HG03139 (cell line): ENCODE measurements at regions not wholly inside any gene's neighbourhood (a gene's known extent, or its start where the extent isn't known, plus 50 kb on each side); places are given as distances from the start of the nearest gene placed in this dataset.

ENCODE experiments used
- ATAC-seq: cut with Tn5 transposase; IDR thresholded peaks from one replicate; pipeline ENCODE4 v1.9.1; 2021; ENCODE audit not compliant: unreplicated experiment

DNA sequence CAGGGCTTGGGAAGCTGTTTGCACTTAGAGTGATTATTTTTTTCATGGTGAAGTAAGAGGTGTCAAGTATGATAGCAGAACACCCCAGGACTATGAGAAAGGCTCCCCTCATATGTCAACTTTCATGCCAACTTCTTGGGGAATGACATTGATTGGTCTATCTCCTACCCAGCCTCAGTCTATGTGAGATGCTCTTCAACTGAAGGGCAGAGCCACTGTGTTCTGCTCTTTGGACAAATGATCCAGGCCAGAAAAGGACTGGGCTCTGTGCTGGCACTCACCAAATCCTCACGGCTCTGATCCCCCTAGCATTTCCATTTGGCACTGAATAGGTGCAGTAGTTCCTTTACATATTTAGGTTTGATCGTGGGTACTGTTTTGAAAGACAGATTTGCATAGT is 151.1 kb downstream of the DMRT2 start:
- no peak for ATAC-seq

DNA sequence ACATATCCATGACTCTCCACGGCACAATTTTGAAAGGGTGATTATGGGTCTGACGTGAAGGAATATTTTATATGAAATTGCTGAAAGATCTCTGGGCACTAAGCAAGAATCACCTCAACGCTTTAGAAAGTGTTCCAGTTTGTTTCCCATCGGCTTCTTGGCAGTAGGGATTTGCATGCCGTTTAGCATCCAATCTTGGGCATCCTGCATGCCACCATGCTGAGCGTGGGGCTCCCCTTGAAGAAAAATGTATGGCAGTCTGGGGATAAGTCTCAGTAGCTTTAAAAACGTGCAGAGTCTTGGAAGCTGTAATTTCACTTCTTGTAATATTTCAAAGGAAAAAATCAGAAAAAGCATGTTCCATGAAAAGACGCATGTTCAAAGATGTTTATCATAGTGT is 151.7 kb downstream of the DMRT2 start:
- ATAC-seq = no peak

- no peak for ATAC-seq
Observed at GRCh38 chr9:1202512-1203280, 152.5 kb downstream of the DMRT2 start.

- no peak for ATAC-seq
Observed at GRCh38 chr9:1207686-1208085, 157.5 kb downstream of the DMRT2 start.

- no peak for ATAC-seq
Observed at GRCh38 chr9:1208157-1208556, 158.0 kb downstream of the DMRT2 start.

- no peak for ATAC-seq
Observed at GRCh38 chr9:1210954-1211353, 160.8 kb downstream of the DMRT2 start.

DNA sequence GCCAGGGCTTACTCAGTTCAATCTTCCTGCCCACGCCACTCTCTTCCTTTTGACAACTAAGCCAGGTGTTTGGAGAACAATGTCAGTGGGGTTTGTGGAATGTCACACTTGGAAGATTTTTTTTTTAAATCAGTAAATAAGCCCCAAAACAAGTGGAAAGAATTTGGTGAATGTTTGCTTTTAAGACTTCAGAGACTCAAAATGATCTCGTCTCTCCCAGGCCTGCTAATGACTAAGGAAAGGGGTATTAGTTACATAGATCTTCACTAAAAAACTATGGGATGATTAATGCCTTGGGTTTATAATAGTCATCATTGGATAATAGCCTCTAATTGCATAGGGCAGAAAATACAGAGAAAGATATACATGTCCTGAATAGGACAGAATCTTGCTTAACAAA is 166.4 kb downstream of the DMRT2 start:
- no peak for ATAC-seq

DNA sequence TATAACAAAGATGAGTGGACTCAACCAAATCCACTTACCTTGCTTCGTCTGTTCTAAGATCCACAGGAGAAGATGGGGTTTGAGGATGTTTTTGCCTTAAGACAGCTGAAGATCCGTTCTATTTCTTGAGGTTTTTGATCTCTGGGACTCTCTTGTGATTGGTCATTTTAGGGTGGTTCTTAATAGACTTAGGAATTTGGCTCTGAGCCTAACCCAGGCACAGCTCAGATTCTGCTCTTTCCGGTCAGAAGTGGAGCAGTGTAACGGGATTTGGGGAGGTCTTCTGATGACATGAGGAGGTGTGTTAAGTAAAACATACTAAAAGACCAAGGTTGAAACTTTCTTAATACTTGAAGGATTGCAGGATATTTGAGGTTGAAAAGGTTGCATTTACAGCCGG is 166.9 kb downstream of the DMRT2 start:
- no peak for ATAC-seq

DNA sequence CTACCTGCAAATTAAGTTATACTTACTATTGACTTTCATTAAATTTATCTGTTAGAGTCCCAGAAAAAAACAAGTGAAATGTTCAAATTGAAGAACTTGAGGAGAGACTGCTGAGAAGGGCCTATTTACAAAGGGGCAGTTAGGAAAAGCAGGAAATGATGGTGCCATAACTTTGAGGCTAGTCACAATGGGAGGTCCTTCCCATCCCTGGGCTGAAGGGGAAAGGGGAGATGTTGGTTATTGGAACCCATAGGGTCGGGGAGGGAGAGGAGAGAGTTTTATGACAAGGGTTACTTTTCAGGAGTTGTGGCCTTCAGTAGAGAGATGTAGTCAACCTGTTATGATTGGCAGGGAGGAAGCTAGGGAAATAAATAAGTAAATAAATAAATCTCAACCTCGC is 169.1 kb downstream of the DMRT2 start:
- no peak for ATAC-seq

- ATAC-seq = no peak
Observed at GRCh38 chr9:1221298-1221697, 171.1 kb downstream of the DMRT2 start.

DNA sequence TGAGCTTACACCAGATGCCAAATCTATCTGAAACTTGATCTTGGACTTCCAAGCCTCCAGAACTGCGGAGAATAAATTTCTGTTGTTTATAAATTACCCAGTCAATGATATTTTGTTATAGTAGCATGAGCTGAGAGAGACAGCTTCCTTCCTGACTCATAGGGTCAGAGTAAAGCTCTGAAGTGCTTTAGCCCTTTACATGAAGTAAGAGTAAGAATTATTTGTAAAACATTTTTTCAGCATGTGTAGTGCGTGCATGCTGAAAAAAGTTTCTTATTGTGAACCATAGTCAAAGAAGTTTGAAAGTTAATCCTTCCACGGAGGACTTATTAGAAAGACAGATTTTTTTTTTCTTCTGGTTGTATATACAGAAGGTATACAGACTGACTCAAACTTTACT is 172.4 kb downstream of the DMRT2 start:
- no peak for ATAC-seq

DNA sequence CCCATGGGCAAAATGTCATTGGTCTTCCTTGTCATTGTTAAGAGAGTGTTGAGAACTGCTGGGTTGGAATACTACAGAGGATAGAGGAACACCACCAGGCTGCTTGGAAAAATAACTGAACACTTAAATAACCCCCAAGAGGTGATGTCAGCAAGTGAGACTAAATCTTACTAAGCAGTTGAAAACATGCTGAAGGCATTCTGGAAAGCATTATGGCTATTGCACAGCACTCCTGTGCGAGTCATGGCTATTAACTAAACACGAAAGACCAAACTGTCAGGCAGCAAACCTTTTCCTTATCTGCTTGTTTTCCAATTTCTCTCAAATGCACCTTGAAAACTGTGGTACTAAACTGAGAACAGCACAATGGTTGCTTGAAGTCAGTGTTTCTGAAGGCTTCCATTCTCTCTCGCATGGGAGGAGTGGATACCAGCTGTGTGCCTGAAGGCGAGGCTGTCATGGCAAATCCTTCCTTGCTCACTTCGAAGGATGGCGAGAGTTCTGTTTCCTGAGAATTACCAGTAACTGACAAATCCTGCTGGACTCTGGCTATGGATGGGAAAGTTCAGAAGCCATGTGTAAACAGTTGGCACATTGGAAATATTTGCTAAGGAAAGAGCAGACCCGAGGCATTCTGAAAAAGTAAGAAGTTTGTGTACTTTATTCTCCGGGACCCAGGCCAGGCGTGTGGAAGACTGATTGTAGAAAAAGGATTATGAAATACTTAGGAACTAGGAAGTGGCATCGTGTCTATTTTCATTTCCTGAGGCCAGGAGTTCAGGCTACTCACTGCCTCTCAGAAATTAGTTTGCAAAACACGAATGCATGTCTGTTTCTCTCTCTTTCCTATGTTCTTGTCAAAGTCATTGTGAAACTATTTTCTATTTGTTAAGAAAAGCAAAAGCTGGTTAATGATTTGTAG is 182.1 kb downstream of the DMRT2 start:
- no peak for ATAC-seq

- ATAC-seq = no peak
Observed at GRCh38 chr9:1233568-1233967, 183.4 kb downstream of the DMRT2 start.

DNA sequence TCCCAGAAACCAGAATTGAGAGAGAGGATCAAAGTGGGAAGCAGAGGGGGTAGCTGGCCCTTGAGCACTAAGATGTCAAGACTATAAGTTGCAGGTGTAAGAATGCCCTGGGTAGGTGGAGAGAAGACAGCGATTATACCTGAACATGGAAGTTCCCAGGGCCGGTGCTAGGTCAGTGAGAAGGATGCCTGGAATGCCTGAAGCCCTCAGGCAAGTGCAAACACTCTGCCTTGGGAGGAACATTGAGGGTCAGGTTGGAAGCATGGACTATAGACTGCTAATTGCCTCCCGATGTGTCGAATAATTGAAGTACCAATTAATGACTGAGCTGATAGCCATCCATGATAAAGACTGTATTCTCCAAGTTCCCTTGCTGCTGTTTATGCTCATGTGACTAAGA is 185.5 kb downstream of the DMRT2 start:
- no peak for ATAC-seq

GRCh38 chr9:1236061-1236460 is 185.9 kb downstream of the DMRT2 start:
- no peak for ATAC-seq

GRCh38 chr9:1238407-1238806 is 188.2 kb downstream of the DMRT2 start:
- ATAC-seq = no peak

GRCh38 chr9:1248743-1249142 is 198.6 kb downstream of the DMRT2 start:
- no peak for ATAC-seq

DNA sequence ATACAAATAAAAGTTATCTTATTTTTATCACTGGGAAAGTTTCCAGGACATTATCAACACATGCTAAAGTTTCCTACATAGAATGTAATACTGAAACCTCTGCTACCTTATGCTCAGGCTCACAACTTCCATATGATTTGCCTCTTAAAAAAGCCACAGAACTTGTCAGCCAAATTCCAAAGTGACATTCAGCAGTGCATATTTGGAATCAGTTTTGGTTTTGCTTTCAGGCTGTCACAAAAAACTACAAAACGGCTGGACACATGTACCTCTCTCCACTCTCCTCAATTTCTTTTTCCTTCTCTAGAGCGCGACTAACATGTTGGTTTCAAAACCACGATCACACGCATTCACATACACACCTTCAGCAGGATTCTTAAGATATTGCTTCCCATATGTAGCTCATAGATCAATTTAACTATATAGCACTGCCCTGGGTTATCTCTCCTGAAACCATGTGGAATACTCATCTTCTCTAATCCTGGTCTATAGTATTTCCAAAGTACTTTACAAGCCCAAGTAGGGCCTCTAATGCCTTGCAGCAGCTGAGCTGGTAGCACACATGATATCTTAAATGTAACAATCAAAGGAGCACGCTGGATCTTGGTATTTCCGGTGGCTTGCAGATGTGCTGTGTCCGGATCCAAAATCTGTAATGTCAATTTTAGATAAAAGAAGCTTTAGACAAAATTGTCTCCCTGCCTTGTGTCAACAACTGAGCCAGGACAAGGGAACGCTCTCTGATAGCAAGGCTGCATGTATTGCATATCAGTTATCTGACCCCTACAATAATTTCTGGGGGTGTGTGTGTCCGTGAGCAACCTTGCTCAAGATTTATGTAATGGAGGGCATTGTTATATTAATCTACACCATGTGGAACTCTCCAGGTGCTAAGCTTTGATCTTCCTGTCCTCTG is 203.2 kb downstream of the DMRT2 start:
- no peak for ATAC-seq

DNA sequence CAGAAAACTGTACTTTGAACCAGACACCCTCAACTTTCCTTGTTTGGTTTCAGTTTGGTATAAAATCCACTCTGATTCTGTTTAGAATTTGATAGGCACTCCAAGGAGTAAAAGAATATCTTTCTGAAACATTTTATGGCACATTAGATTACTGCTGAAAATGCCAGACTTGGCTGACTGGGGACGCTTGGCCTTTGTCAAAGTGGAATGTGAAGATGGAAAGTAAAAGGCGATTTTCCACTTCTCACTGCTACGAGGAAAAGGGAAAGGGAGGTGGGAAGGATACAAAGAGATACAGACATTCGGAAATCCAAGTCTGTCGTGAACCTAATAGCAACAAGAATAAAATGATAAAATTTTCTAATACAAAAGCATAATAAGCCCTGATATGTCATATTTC is 203.9 kb downstream of the DMRT2 start:
- ATAC-seq = no peak

GRCh38 chr9:1256178-1256577 is 206.0 kb downstream of the DMRT2 start:
- no peak for ATAC-seq

- no peak for ATAC-seq
Observed at GRCh38 chr9:1261266-1261665, 211.1 kb downstream of the DMRT2 start.
